WTC11 (cell line): ENCODE measurements at regions not wholly inside any gene's neighbourhood (a gene's known extent, or its start where the extent isn't known, plus 50 kb on each side); places are given as distances from the start of the nearest gene placed in this dataset.

ENCODE experiments used
- ATAC-seq: fragments of 200-7000 bp; cut with Tn5 transposase; 2 replicates; pipeline ENCODE4 v1.10.0; 2021; ENCODE audit warnings: mild to moderate bottlenecking, moderate library complexity
- CTCF ChIA-PET: fragments of 300-600 bp; sonication (Branson Sonifier 250); formaldehyde crosslinking; loops from one replicate; lab custom pipeline; 2021; ENCODE audit warnings: antibody characterized with exemption; lab: Charles Lee
- POLR2A ChIA-PET: fragments of 350-600 bp; sonication (Branson Sonifier 250); formaldehyde crosslinking; loops from one replicate; lab custom pipeline; 2021; ENCODE audit warnings: antibody characterized with exemption; lab: Charles Lee
- DNase-seq: peaks from one replicate; pipeline ENCODE4 v3.0.0; 2021; ENCODE audit warnings: low spot score
- H3K27ac Mint-ChIP-seq: 2 replicates; pipeline ENCODE4 v1.8.0; 2021; ENCODE audit warnings: mixed read lengths
- H3K27me3 Mint-ChIP-seq: 2 replicates; pipeline ENCODE4 v1.8.0; 2021; ENCODE audit warnings: low read depth, mild to moderate bottlenecking, moderate library complexity, mixed read lengths
- H3K36me3 Mint-ChIP-seq: 2 replicates; pipeline ENCODE4 v1.8.0; 2021; ENCODE audit warnings: mixed read lengths
- H3K4me1 Mint-ChIP-seq: 2 replicates; pipeline ENCODE4 v1.8.0; 2022; ENCODE audit warnings: mixed read lengths
- H3K4me3 Mint-ChIP-seq: 2 replicates; pipeline ENCODE4 v1.8.0; 2021; ENCODE audit warnings: mild to moderate bottlenecking, moderate library complexity, mixed read lengths
- H3K9me3 Mint-ChIP-seq: 2 replicates; pipeline ENCODE4 v1.8.0; 2021; ENCODE audit warnings: mixed read lengths
- ATF1 ChIP-seq: sonication (generic); formaldehyde crosslinking; IDR thresholded peaks from 2 replicates; pipeline ENCODE4 v1.8.1; 2023; ENCODE audit warnings: mild to moderate bottlenecking, moderate library complexity, missing genetic modification reagents
- CREM ChIP-seq: sonication (generic); formaldehyde crosslinking; IDR thresholded peaks from 2 replicates; pipeline ENCODE4 v1.8.1; 2022; ENCODE audit warnings: mild to moderate bottlenecking, missing genetic modification reagents, moderate library complexity
- E2F5 ChIP-seq: sonication (generic); formaldehyde crosslinking; IDR thresholded peaks from 2 replicates; pipeline ENCODE4 v1.8.1; 2022; ENCODE audit warnings: mild to moderate bottlenecking, moderate library complexity, missing genetic modification reagents
- ELF4 ChIP-seq: sonication (generic); formaldehyde crosslinking; IDR thresholded peaks from 2 replicates; pipeline ENCODE4 v1.8.1; 2022; ENCODE audit warnings: low read depth, mild to moderate bottlenecking, moderate library complexity, missing genetic modification reagents
- EMX1 ChIP-seq: fragments of 250-450 bp; sonication (Bioruptor Pico); IDR thresholded peaks from 2 replicates; pipeline ENCODE4 v1.8.0; 2021; ENCODE audit warnings: mild to moderate bottlenecking
- FOXJ3 ChIP-seq: sonication (generic); formaldehyde crosslinking; IDR thresholded peaks from 2 replicates; pipeline ENCODE4 v1.9.0; 2021; ENCODE audit warnings: missing genetic modification reagents, mild to moderate bottlenecking, borderline replicate concordance
- FOXP1 ChIP-seq: sonication (generic); formaldehyde crosslinking; IDR thresholded peaks from 2 replicates; pipeline ENCODE4 v1.8.0; 2022; ENCODE audit warnings: missing genetic modification reagents, mild to moderate bottlenecking, moderate library complexity, borderline replicate concordance
- GABPB1 ChIP-seq: sonication (generic); formaldehyde crosslinking; IDR thresholded peaks from 2 replicates; pipeline ENCODE4 v1.8.1; 2023; ENCODE audit warnings: mild to moderate bottlenecking, missing genetic modification reagents
- HMGA2 ChIP-seq: fragments of 250-450 bp; sonication (Bioruptor Pico); IDR thresholded peaks from 2 replicates; pipeline ENCODE4 v1.4.0; 2021; ENCODE audit warnings: mild to moderate bottlenecking, moderate library complexity
- HMGXB4 ChIP-seq: sonication (generic); formaldehyde crosslinking; IDR thresholded peaks from 2 replicates; pipeline ENCODE4 v1.8.1; 2023; ENCODE audit warnings: mild to moderate bottlenecking, moderate library complexity, missing genetic modification reagents
- IRF2 ChIP-seq: sonication (generic); formaldehyde crosslinking; IDR thresholded peaks from 2 replicates; pipeline ENCODE4 v1.8.0; 2022; ENCODE audit warnings: low read depth, missing genetic modification reagents, borderline replicate concordance
- MLX ChIP-seq: sonication (generic); formaldehyde crosslinking; IDR thresholded peaks from 2 replicates; pipeline ENCODE4 v1.8.1; 2023; ENCODE audit warnings: mild to moderate bottlenecking, missing genetic modification reagents, moderate library complexity
- MXD4 ChIP-seq: fragments of 250-450 bp; sonication (Bioruptor Pico); IDR thresholded peaks from 2 replicates; pipeline ENCODE4 v1.8.0; 2021; ENCODE audit warnings: mild to moderate bottlenecking, moderate library complexity, borderline replicate concordance
- MYBL2 ChIP-seq: sonication (generic); formaldehyde crosslinking; IDR thresholded peaks from 2 replicates; pipeline ENCODE4 v1.8.1; 2023; ENCODE audit warnings: mild to moderate bottlenecking, moderate library complexity, missing genetic modification reagents
- NFATC4 ChIP-seq: fragments of 250-450 bp; sonication (Bioruptor Pico); IDR thresholded peaks from 2 replicates; pipeline ENCODE4 v1.9.0; 2021; ENCODE audit warnings: mild to moderate bottlenecking
- NFE2L1 ChIP-seq: sonication (generic); formaldehyde crosslinking; IDR thresholded peaks from 2 replicates; pipeline ENCODE4 v1.8.1; 2023; ENCODE audit warnings: missing genetic modification reagents
- NR2C2 ChIP-seq: sonication (generic); formaldehyde crosslinking; IDR thresholded peaks from 2 replicates; pipeline ENCODE4 v1.8.0; 2022; ENCODE audit warnings: mild to moderate bottlenecking, missing genetic modification reagents
- SMAD3 ChIP-seq: sonication (generic); formaldehyde crosslinking; IDR thresholded peaks from 2 replicates; pipeline ENCODE4 v1.8.0; 2022; ENCODE audit warnings: missing genetic modification reagents, mild to moderate bottlenecking, borderline replicate concordance
- SP1 ChIP-seq: sonication (generic); formaldehyde crosslinking; conservative IDR thresholded peaks from 2 replicates; pipeline ENCODE4 v1.8.1; 2022; ENCODE audit warnings: missing genetic modification reagents
- TEAD1 ChIP-seq: sonication (generic); formaldehyde crosslinking; IDR thresholded peaks from 2 replicates; pipeline ENCODE4 v1.8.0; 2022; ENCODE audit warnings: mild to moderate bottlenecking, missing genetic modification reagents
- TP53 ChIP-seq: sonication (generic); formaldehyde crosslinking; IDR thresholded peaks from 2 replicates; pipeline ENCODE4 v1.8.1; 2023; ENCODE audit warnings: mild to moderate bottlenecking, missing genetic modification reagents
- ZBTB43 ChIP-seq: sonication (generic); formaldehyde crosslinking; IDR thresholded peaks from 2 replicates; pipeline ENCODE4 v1.8.1; 2023; ENCODE audit warnings: mild to moderate bottlenecking, missing genetic modification reagents
- ZNF263 ChIP-seq: sonication (generic); formaldehyde crosslinking; IDR thresholded peaks from 2 replicates; pipeline ENCODE4 v1.8.1; 2022; ENCODE audit warnings: low read depth, mild to moderate bottlenecking, moderate library complexity, missing genetic modification reagents
- ZNF317 ChIP-seq: sonication (generic); formaldehyde crosslinking; IDR thresholded peaks from 2 replicates; pipeline ENCODE4 v1.8.1; 2023; ENCODE audit warnings: low read depth, mild to moderate bottlenecking, moderate library complexity, missing genetic modification reagents, borderline replicate concordance
- ZNF396 ChIP-seq: fragments of 250-450 bp; sonication (Bioruptor Pico); IDR thresholded peaks from 2 replicates; pipeline ENCODE4 v1.8.0; 2021; ENCODE audit warnings: mild to moderate bottlenecking, moderate library complexity, borderline replicate concordance
- ZNF423 ChIP-seq: fragments of 250-450 bp; sonication (Bioruptor Pico); IDR thresholded peaks from 2 replicates; pipeline ENCODE4 v2.1.2; 2022; ENCODE audit warnings: mild to moderate bottlenecking, moderate library complexity
- TF ChIP-seq, protein P1 (sequence below): fragments of 200-600 bp; IDR thresholded peaks from 2 replicates; pipeline ENCODE4 v1.8.0; 2022; ENCODE audit warnings: antibody characterized with exemption
- TF ChIP-seq, protein P2 (sequence below): sonication (generic); formaldehyde crosslinking; conservative IDR thresholded peaks from 2 replicates; pipeline ENCODE4 v1.8.1; 2022; ENCODE audit warnings: mild to moderate bottlenecking, missing genetic modification reagents
- TF ChIP-seq, protein P3 (sequence below): sonication (generic); formaldehyde crosslinking; IDR thresholded peaks from 2 replicates; pipeline ENCODE4 v1.8.1; 2022; ENCODE audit warnings: low read depth, missing genetic modification reagents, borderline replicate concordance

DNA sequence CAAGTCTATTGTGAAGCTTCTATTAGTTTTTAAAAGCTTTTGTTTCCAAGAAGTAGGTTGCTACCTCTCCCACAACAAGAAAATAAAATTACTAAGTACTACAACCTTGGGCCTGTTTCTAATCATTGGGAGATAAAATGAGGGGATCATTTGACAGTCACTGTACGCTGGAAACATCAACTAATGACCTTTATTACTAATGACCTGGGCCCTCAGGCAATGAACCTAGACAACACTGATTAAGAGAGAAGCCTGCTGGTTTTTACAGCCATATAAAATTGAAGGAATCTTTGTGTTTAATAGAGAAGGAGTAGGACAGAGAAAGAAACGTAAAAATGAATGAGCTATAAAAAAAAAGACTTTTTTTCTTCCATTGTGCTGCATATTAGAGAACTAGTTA is 1000.9 kb downstream of the STPG2 start:
- Mint-ChIP-seq H3K4me1 (peaks cover 75% of the 10 kb centered on the region), H3K9me3 (peaks cover 32% of the 10 kb centered on the region), H3K27me3 (peaks cover 7% of the 10 kb centered on the region; the same call in 1 of the 2 replicates), H3K27ac (peak overlapping the region; percentile 96), H3K36me3 (peaks cover 33% of the 10 kb centered on the region), H3K4me3 (no peak overlapping the region)
- no peak for ATAC-seq
- ChIA-PET CTCF (interaction anchor here (2.3 kb wide), 1 partner anchor 10 kb away, joined by 8 read pairs; no protein-coding TSS in a partner anchor), POLR2A (no interaction called here)
- no peak for DNase-seq
- no peak for TF ChIP-seq FOXP1 (CRISPR knock-in tag)
- TF ChIP-seq EMX1 = no peak
- TF ChIP-seq, protein P1, sequence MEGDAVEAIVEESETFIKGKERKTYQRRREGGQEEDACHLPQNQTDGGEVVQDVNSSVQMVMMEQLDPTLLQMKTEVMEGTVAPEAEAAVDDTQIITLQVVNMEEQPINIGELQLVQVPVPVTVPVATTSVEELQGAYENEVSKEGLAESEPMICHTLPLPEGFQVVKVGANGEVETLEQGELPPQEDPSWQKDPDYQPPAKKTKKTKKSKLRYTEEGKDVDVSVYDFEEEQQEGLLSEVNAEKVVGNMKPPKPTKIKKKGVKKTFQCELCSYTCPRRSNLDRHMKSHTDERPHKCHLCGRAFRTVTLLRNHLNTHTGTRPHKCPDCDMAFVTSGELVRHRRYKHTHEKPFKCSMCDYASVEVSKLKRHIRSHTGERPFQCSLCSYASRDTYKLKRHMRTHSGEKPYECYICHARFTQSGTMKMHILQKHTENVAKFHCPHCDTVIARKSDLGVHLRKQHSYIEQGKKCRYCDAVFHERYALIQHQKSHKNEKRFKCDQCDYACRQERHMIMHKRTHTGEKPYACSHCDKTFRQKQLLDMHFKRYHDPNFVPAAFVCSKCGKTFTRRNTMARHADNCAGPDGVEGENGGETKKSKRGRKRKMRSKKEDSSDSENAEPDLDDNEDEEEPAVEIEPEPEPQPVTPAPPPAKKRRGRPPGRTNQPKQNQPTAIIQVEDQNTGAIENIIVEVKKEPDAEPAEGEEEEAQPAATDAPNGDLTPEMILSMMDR = no peak
- TF ChIP-seq TEAD1 (CRISPR knock-in tag) = no peak
- no peak for TF ChIP-seq ELF4 (CRISPR knock-in tag)
- TF ChIP-seq NFATC4 (CRISPR knock-in tag) = no peak
- TF ChIP-seq ATF1 (CRISPR knock-in tag) = no peak
- TF ChIP-seq FOXJ3 (CRISPR knock-in tag) = no peak
- no peak for TF ChIP-seq IRF2 (CRISPR knock-in tag)
- TF ChIP-seq, protein P2, sequence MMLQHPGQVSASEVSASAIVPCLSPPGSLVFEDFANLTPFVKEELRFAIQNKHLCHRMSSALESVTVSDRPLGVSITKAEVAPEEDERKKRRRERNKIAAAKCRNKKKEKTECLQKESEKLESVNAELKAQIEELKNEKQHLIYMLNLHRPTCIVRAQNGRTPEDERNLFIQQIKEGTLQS (CRISPR knock-in tag) = no peak
- no peak for TF ChIP-seq ZNF396 (CRISPR knock-in tag)
- TF ChIP-seq HMGXB4 (CRISPR knock-in tag) = no peak
- TF ChIP-seq, protein P3, sequence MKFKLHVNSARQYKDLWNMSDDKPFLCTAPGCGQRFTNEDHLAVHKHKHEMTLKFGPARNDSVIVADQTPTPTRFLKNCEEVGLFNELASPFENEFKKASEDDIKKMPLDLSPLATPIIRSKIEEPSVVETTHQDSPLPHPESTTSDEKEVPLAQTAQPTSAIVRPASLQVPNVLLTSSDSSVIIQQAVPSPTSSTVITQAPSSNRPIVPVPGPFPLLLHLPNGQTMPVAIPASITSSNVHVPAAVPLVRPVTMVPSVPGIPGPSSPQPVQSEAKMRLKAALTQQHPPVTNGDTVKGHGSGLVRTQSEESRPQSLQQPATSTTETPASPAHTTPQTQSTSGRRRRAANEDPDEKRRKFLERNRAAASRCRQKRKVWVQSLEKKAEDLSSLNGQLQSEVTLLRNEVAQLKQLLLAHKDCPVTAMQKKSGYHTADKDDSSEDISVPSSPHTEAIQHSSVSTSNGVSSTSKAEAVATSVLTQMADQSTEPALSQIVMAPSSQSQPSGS (CRISPR knock-in tag) = no peak
- no peak for TF ChIP-seq MYBL2 (CRISPR knock-in tag)
- TF ChIP-seq E2F5 (CRISPR knock-in tag) = no peak
- TF ChIP-seq MLX = no peak

DNA sequence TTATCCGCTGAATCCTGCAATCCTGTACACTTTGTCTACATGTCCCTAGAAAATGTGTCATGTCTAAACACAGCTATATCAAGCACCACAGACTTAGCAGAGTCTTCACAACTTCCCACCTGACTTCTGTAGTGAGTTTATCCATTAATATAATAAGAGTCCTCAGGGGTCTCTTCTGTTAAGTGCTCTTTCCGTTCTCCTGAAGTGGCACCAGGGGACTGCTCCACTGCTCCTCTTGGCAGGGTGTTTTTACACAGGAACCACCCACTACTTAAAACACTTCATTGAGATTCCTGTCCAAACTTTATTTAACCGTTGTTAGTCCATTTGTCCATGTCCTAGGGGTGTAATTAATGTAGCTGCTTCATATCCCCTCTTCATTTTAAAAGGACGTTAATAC is 1000.4 kb downstream of the STPG2 start:
- no peak for TF ChIP-seq NFE2L1 (CRISPR knock-in tag)
- TF ChIP-seq ZNF263 (CRISPR knock-in tag) = no peak
- no peak for TF ChIP-seq HMGA2 (CRISPR knock-in tag)
- no peak for TF ChIP-seq MXD4 (CRISPR knock-in tag)
- TF ChIP-seq NR2C2 (CRISPR knock-in tag) = no peak
- TF ChIP-seq TP53 (CRISPR knock-in tag) = no peak
- TF ChIP-seq ZNF423 (CRISPR knock-in tag) = no peak
- TF ChIP-seq ZBTB43 (CRISPR knock-in tag) = no peak
- TF ChIP-seq GABPB1 (CRISPR knock-in tag) = no peak
- TF ChIP-seq CREM = no peak
- TF ChIP-seq E2F5 (CRISPR knock-in tag) = no peak
- TF ChIP-seq SP1 (CRISPR knock-in tag) = no peak
- no peak for TF ChIP-seq SMAD3 (CRISPR knock-in tag)
- no peak for TF ChIP-seq ZNF317 (CRISPR knock-in tag)
- H3K27me3 Mint-ChIP-seq = peaks cover 7% of the 10 kb centered on the region; the same call in 1 of the 2 replicates
- peaks cover 75% of the 10 kb centered on the region for H3K4me1 Mint-ChIP-seq
- CTCF ChIA-PET = interaction anchor here (2.3 kb wide), 1 partner anchor 10 kb away, joined by 8 read pairs; no protein-coding TSS in a partner anchor
- no peak overlapping the region for H3K4me3 Mint-ChIP-seq
- H3K9me3 Mint-ChIP-seq = peaks cover 30% of the 10 kb centered on the region
- H3K27ac Mint-ChIP-seq = peak overlapping the region; percentile 96
- POLR2A ChIA-PET = no interaction called here
- DNase-seq = no peak
- H3K36me3 Mint-ChIP-seq = peaks cover 28% of the 10 kb centered on the region
- ATAC-seq = no peak
